NCI-H2227 (cell line): ENCODE measurements at regions not wholly inside any gene's neighbourhood (a gene's known extent, or its start where the extent isn't known, plus 50 kb on each side); places are given as distances from the start of the nearest gene placed in this dataset.
A peak's percentile ranks its signal among the peaks of the same experiment; 100 is the strongest.
"Not testable (repeated sequence)": the region's sequence is repeated elsewhere in the genome, so short reads cannot be mapped to it uniquely, and the experiment has no call there.

Source experiments
- DNase-seq: peaks from one replicate; lab custom pipeline; 2025; ENCODE audit not compliant: unreplicated experiment; lab: John Stamatoyannopoulos, UW

GRCh38 chr4:151559595-151559994 lies 150.6 kb downstream of the FHIP1A start:
- DNase-seq: no peak

- no peak for DNase-seq
Measured at GRCh38 chr4:151561551-151562256, 152.7 kb downstream of the FHIP1A start.

DNA sequence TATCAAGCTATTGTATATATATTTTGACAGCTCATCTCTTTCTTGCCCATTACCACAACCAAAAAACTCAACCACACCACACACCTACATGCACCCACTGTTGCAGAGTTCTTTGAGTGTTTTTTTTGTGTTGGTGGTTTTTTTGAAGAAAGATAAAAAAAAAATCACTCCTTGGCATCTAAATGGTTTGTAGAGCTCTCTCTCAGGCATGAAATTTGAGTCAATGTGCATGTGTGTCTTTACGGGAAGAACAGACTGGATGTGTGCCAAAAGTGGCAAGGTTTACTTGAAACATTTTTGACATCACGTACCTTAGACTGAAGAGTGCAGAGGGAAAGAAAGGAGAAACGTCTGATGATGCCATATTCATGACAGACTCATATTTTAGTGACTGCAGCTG lies 154.2 kb downstream of the FHIP1A start:
- DNase-seq: peak; percentile 21

- DNase-seq: no peak
Measured at GRCh38 chr4:151564321-151564720, 155.3 kb downstream of the FHIP1A start.

DNA sequence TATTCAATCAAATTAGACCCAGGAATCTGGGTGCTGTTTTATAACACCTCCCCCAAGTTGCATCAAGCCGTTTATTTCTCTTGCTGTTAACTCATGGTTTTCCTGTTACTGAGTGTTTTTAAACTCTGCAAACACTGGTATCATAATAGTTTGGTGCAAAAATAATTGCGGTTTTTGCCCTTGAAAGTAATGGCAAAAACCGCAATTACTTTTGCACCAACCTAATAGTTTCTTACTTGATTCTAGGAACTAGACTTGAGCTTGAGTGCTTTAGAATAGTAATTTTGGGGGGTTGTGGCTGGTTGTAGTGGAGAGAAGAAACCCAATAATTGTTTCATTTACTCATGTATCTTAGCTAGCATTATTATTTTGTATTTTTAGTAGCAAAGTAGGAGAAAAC lies 156.6 kb downstream of the FHIP1A start:
- no peak for DNase-seq

GRCh38 chr4:151566053-151566452 lies 157.1 kb downstream of the FHIP1A start:
- DNase-seq: no peak

DNA sequence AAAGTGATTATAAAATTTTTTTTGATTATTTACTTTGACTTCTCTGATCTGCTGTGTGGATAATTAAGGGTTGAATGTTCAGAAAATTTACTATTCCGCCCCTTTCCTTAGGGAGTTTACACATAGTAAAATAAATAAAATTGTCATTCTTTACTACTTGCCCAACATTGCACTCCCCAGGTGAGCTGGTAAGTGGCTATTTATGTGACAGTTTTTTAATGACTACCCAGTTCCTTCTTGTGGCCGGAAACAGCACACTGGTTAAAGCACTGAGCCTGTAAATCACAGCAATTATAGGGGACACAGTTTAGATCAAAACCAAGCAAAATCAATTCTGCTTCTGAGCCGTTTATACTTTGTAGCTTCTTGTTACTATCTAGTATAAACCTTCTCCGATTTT lies 158.1 kb downstream of the FHIP1A start:
- DNase-seq: peak; percentile 19

DNA sequence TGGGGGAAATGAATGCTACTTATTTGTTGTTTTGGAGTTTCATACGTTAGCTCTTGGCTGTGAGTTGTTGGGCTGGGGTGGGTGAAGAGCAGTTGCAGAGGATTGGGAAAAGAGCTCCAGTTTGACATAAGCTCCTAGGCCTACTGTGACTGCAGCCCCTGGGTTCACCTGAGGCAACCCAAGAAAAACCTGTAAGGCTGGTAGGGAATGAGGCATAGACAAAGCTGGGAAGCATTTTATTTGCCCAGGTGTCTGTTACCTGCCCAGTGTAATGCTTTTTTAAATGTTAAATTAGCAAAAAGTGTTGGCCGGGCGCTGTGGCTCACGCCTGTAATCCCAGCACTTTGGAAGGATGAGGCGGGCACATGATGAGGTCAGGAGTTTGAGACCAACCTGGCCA lies 160.0 kb downstream of the FHIP1A start:
- DNase-seq: no peak

DNA sequence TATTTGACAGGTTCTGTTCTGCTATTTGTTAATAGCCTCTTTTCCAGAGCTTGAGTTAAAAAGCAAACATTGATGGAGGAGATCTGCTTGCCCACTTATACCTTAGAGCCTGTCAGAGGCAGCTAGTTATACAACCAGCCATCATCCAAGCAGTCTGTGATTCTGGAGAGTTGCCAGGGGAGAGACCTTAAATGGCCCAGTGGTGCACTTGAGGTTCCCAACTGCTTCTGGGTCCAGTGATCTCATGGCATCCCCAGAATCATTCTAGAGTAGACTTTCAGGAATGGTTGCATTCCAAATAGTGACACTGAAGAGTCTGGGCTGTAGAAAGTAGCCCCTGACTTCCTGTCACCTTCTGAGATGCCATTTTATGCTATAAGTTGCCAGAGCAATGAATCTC lies 160.7 kb downstream of the FHIP1A start:
- DNase-seq: peak; percentile 10

GRCh38 chr4:151573474-151573873 lies 164.5 kb downstream of the FHIP1A start:
- no peak for DNase-seq

DNA sequence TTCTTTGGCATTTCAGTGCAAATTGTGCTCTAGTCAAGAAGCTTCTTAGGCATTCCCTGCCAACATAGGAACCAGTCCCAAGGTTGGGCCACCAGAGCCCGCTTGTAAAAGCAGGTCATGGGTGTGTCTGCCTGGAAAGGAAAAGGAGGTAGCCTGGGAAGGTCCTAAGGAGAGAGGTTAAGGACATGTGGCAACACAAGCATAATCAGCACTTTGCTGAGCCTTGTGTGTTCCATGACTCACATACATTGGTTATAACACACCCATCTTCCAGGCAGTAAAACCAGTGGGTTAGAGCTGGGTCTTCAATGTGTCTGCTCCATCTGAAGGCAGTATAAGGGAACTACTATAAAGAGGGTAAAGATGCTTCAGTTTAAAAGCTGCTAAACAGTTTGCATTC lies 165.0 kb downstream of the FHIP1A start:
- DNase-seq: no peak

GRCh38 chr4:151574968-151575367 lies 166.0 kb downstream of the FHIP1A start:
- no peak for DNase-seq

- no peak for DNase-seq
Measured at GRCh38 chr4:151575646-151576045, 166.7 kb downstream of the FHIP1A start.

DNA sequence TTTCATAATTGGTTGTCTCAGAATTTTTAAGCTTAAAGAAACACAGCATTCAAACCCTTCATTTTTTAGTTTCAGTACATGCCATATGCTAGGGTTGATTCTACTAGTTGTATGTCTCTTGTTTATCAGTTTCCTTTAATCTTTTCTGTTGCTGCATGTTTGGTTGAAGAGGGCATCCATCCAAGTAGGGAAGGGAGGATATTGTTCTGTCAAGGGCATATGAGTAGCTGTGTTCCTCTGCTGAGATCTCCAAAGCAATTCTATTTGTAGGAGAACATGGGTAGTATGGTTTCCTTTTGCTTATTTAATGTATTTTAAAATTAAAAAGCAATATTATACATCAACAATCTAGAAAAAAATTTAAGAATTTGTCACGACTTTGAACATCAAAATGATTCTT lies 167.7 kb downstream of the FHIP1A start:
- no peak for DNase-seq

- DNase-seq: no peak
Measured at GRCh38 chr4:151581570-151581969, 172.6 kb downstream of the FHIP1A start.

GRCh38 chr4:151582098-151582497 lies 173.1 kb downstream of the FHIP1A start:
- no peak for DNase-seq

- no peak for DNase-seq
Measured at GRCh38 chr4:151583157-151583914, 174.4 kb downstream of the FHIP1A start.

GRCh38 chr4:151584101-151584500 lies 175.1 kb downstream of the FHIP1A start:
- DNase-seq: no peak

DNA sequence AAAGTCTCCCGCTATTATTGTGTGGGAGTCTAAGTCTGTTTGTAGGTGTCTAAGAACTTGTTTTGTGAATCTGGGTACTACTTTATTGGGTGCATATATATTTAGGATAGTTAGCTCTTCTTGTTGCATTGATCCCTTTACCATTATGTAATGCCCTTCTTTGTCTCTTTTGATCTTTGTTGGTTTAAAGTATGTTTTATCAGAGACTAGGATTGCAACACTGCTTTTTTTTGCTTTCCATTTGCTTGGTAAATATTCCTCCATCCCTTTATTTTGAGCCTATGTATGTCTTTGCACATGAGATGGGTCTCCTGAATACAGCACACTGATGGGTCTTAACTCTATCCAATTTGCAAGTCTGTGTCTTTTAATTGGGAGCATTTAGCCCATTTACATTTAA lies 165.2 kb downstream of the GATB start:
- DNase-seq: not testable (repeated sequence)

DNA sequence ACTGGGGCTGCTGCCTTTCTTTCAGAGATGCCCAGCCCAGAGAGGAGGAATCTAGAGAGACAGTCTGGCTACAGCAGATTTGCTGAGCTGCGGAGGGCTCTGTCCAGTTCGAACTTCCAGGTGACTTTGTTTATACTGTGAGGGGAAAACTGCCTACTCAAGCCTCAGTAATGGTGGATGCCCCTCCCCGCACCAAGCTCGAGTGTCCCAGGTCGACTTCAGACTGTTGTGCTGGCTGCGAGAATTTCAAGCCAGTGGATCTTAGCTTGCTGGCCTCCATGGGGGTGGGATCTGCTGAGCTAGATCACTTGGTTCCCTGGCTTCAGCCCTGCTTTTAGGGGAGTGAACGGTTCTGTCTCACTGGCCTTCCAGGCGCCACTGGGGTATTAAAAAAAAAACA lies 163.1 kb downstream of the GATB start:
- DNase-seq: not testable (repeated sequence)

DNA sequence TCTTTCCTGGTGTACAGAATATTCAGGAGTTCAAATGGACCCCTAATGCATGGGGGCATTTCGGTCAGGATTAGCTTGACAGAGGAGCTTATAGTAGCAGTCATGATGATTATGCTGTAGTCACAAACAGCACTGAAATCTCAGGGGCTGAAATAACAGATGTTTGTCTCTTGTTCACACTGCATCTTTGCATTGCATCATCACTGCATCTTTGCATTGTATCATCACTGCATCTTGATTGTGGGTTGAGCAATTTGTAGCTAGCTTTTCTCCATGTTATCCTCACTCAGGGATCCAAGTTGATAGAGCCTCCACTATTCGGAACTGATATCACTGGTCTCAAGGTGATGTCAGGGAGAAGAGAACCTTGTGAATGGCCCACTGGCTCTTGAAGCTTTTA lies 160.9 kb downstream of the GATB start:
- DNase-seq: no peak

DNA sequence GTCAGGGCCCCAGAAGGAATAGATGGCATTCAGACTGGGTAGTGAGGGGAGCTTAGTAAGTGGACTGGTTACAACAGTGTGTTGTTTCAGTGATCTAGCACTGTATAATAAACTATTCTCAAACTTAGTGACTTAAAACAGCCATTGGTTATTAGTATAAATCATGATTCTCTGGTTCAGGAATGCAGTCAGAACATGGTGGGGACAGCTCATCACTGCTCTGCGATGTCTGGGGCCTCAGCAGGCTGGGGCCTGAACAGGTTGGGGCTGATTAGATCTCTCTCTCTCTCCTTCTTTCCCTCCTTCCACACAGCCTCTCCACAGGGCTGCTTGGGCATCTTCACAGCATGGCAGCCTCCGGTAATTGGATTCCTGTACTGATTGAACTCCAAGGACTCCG lies 160.4 kb downstream of the GATB start:
- DNase-seq: no peak

DNA sequence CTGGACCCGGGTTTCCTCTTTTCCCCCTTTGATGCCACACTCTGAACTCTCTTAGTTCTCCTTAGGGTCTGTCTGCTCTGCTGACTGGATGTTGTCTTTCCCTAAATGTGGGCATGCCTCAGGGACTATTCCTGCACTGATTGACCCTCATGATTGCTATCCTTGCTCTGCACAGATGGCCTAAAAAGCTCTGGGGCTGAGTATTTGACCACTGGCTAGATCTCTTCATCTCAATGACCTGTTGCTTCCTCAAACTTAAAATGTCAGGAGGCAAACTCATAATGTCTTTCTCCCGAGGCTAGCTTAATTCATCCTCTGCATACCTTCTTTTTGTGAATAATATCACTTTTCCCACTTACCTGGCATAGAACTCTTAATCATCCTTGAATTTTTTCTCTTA lies 157.4 kb downstream of the GATB start:
- no peak for DNase-seq
